ENCODE measurements at regions not wholly inside any gene's neighbourhood (a gene's known extent, or its start where the extent isn't known, plus 50 kb on each side); places are given as distances from the start of the nearest gene placed in this dataset.

DNA sequence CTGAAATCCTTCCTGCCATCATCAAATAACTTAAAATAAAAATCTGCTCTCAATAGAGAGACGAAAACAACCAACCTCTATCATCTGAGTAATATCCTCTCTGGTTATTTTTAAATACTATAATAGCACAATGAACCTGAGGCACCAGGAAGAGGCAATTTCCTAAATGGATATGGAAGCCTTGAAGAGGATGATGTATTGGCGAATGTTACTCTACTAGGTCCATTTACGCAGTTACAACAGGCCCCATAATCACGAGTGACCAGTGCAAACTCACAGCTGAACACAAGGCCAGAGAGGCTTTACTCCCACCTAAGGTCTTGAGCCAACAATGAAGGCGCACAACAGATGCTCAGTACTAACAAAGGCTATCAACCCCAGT lies 678.8 kb upstream of the NR3C2 start:
- TF ChIP-seq TAF1 (IDR thresholded peaks at IDR 0.05; ENCODE audit: borderline replicate concordance, low read depth, low read length) (no peak), POLR2A (IDR thresholded peaks at IDR 0.05; ENCODE audit: low read depth, low read length) (no peak)
